WTC11 (cell line): ENCODE measurements at regions not wholly inside any gene's neighbourhood (a gene's known extent, or its start where the extent isn't known, plus 50 kb on each side); places are given as distances from the start of the nearest gene placed in this dataset.

Source experiments
- ATAC-seq: fragments of 200-7000 bp; cut with Tn5 transposase; 2 replicates; pipeline ENCODE4 v1.10.0; 2021; ENCODE audit warnings: mild to moderate bottlenecking, moderate library complexity
- CTCF ChIA-PET: fragments of 300-600 bp; sonication (Branson Sonifier 250); formaldehyde crosslinking; loops from one replicate; lab custom pipeline; 2021; ENCODE audit warnings: antibody characterized with exemption; lab: Charles Lee
- POLR2A ChIA-PET: fragments of 350-600 bp; sonication (Branson Sonifier 250); formaldehyde crosslinking; loops from one replicate; lab custom pipeline; 2021; ENCODE audit warnings: antibody characterized with exemption; lab: Charles Lee
- DNase-seq: peaks from one replicate; pipeline ENCODE4 v3.0.0; 2021; ENCODE audit warnings: low spot score
- H3K27ac Mint-ChIP-seq: 2 replicates; pipeline ENCODE4 v1.8.0; 2021; ENCODE audit warnings: mixed read lengths
- H3K27me3 Mint-ChIP-seq: 2 replicates; pipeline ENCODE4 v1.8.0; 2021; ENCODE audit warnings: low read depth, mild to moderate bottlenecking, moderate library complexity, mixed read lengths
- H3K36me3 Mint-ChIP-seq: 2 replicates; pipeline ENCODE4 v1.8.0; 2021; ENCODE audit warnings: mixed read lengths
- H3K4me1 Mint-ChIP-seq: 2 replicates; pipeline ENCODE4 v1.8.0; 2022; ENCODE audit warnings: mixed read lengths
- H3K4me3 Mint-ChIP-seq: 2 replicates; pipeline ENCODE4 v1.8.0; 2021; ENCODE audit warnings: mild to moderate bottlenecking, moderate library complexity, mixed read lengths
- H3K9me3 Mint-ChIP-seq: 2 replicates; pipeline ENCODE4 v1.8.0; 2021; ENCODE audit warnings: mixed read lengths
- AR ChIP-seq: fragments of 250-450 bp; sonication (Bioruptor Pico); IDR thresholded peaks from 2 replicates; pipeline ENCODE4 v1.9.0; 2021; ENCODE audit warnings: mild to moderate bottlenecking
- FOXK1 ChIP-seq: sonication (generic); formaldehyde crosslinking; IDR thresholded peaks from 2 replicates; pipeline ENCODE4 v1.8.0; 2022; ENCODE audit warnings: mild to moderate bottlenecking, moderate library complexity, missing genetic modification reagents
- FOXP1 ChIP-seq: sonication (generic); formaldehyde crosslinking; IDR thresholded peaks from 2 replicates; pipeline ENCODE4 v1.8.0; 2022; ENCODE audit warnings: missing genetic modification reagents, mild to moderate bottlenecking, moderate library complexity, borderline replicate concordance
- GABPB1 ChIP-seq: sonication (generic); formaldehyde crosslinking; IDR thresholded peaks from 2 replicates; pipeline ENCODE4 v1.8.1; 2023; ENCODE audit warnings: mild to moderate bottlenecking, missing genetic modification reagents
- GRHL2 ChIP-seq: fragments of 250-450 bp; sonication (Bioruptor Pico); IDR thresholded peaks from 2 replicates; pipeline ENCODE4 v1.8.0; 2022; ENCODE audit warnings: mild to moderate bottlenecking, moderate library complexity; ENCODE audit not compliant: insufficient replicate concordance, severe bottlenecking
- IRF1 ChIP-seq: sonication (generic); formaldehyde crosslinking; IDR thresholded peaks from 2 replicates; pipeline ENCODE4 v1.8.0; 2023; ENCODE audit warnings: missing genetic modification reagents
- IRF2 ChIP-seq: sonication (generic); formaldehyde crosslinking; IDR thresholded peaks from 2 replicates; pipeline ENCODE4 v1.8.0; 2022; ENCODE audit warnings: low read depth, missing genetic modification reagents, borderline replicate concordance
- KAT7 ChIP-seq: sonication (generic); formaldehyde crosslinking; IDR thresholded peaks from 2 replicates; pipeline ENCODE4 v1.8.1; 2023; ENCODE audit warnings: missing genetic modification reagents, mild to moderate bottlenecking, borderline replicate concordance
- MAX ChIP-seq: sonication (generic); formaldehyde crosslinking; IDR thresholded peaks from 2 replicates; pipeline ENCODE4 v1.8.0; 2022; ENCODE audit warnings: mild to moderate bottlenecking, missing genetic modification reagents
- NFE2L1 ChIP-seq: sonication (generic); formaldehyde crosslinking; IDR thresholded peaks from 2 replicates; pipeline ENCODE4 v1.8.1; 2023; ENCODE audit warnings: missing genetic modification reagents
- NFYB ChIP-seq: sonication (generic); formaldehyde crosslinking; conservative IDR thresholded peaks from 2 replicates; pipeline ENCODE4 v1.8.0; 2022; ENCODE audit warnings: low read depth, missing genetic modification reagents
- NR2C2 ChIP-seq: sonication (generic); formaldehyde crosslinking; IDR thresholded peaks from 2 replicates; pipeline ENCODE4 v1.8.0; 2022; ENCODE audit warnings: mild to moderate bottlenecking, missing genetic modification reagents
- PRRX2 ChIP-seq: fragments of 250-450 bp; sonication (Bioruptor Pico); IDR thresholded peaks from 2 replicates; pipeline ENCODE4 v1.8.0; 2021; ENCODE audit warnings: mild to moderate bottlenecking
- TCF7 ChIP-seq: sonication (generic); formaldehyde crosslinking; IDR thresholded peaks from 2 replicates; pipeline ENCODE4 v1.8.0; 2022; ENCODE audit warnings: mild to moderate bottlenecking, low read depth, missing genetic modification reagents, moderate library complexity
- TEAD4 ChIP-seq: sonication (generic); formaldehyde crosslinking; IDR thresholded peaks from 2 replicates; pipeline ENCODE4 v1.8.0; 2022; ENCODE audit warnings: mild to moderate bottlenecking, missing genetic modification reagents
- USF1 ChIP-seq: sonication (generic); formaldehyde crosslinking; IDR thresholded peaks from 2 replicates; pipeline ENCODE4 v1.8.0; 2022; ENCODE audit warnings: mild to moderate bottlenecking, missing genetic modification reagents
- ZBTB43 ChIP-seq: sonication (generic); formaldehyde crosslinking; IDR thresholded peaks from 2 replicates; pipeline ENCODE4 v1.8.1; 2023; ENCODE audit warnings: mild to moderate bottlenecking, missing genetic modification reagents
- ZNF263 ChIP-seq: sonication (generic); formaldehyde crosslinking; IDR thresholded peaks from 2 replicates; pipeline ENCODE4 v1.8.1; 2022; ENCODE audit warnings: low read depth, mild to moderate bottlenecking, moderate library complexity, missing genetic modification reagents
- ZNF396 ChIP-seq: fragments of 250-450 bp; sonication (Bioruptor Pico); IDR thresholded peaks from 2 replicates; pipeline ENCODE4 v1.8.0; 2021; ENCODE audit warnings: mild to moderate bottlenecking, moderate library complexity, borderline replicate concordance
- ZNF416 ChIP-seq: fragments of 250-450 bp; sonication (Bioruptor Pico); IDR thresholded peaks from 2 replicates; pipeline ENCODE4 v1.9.0; 2021; ENCODE audit warnings: mild to moderate bottlenecking, inconsistent platforms
- ZNF671 ChIP-seq: fragments of 250-450 bp; sonication (Bioruptor Pico); IDR thresholded peaks from 2 replicates; pipeline ENCODE4 v1.8.0; 2021; ENCODE audit warnings: mild to moderate bottlenecking
- TF ChIP-seq, protein P1 (sequence below): sonication (generic); formaldehyde crosslinking; IDR thresholded peaks from 2 replicates; pipeline ENCODE4 v1.8.1; 2022; ENCODE audit warnings: mild to moderate bottlenecking, moderate library complexity, missing genetic modification reagents
- TF ChIP-seq, protein P2 (sequence below): sonication (generic); formaldehyde crosslinking; conservative IDR thresholded peaks from 2 replicates; pipeline ENCODE4 v1.8.1; 2023; ENCODE audit warnings: mild to moderate bottlenecking, low read depth, missing genetic modification reagents, moderate library complexity

DNA sequence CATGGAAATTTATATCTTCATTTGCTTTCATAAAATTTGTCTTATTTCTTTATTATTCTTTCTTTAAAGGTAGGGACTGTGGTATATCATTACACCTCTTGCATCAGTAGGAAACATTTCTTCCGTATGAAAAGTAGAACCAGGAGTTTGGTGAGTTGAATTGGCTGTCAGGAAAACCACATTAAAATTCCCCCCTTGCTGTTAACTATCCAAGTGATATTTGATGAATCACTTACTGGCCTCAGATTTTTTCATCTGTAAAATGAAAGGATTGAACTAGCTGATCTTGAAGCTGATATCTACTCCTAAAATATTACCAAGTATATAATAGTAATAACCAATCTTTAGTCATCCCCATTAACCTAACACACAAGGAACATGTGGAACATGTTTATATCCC is 460.9 kb downstream of the GJA1 start:
- ATAC-seq (no peak), DNase-seq (no peak)
- no peaks in the 10 kb centered on the region for H3K27me3 Mint-ChIP-seq
- POLR2A ChIA-PET, result no interaction called here
- CTCF ChIA-PET, result no interaction called here
- H3K4me3 Mint-ChIP-seq, result no peak overlapping the region
- no peaks in the 10 kb centered on the region; the same call in 1 of the 2 replicates for H3K36me3 Mint-ChIP-seq
- H3K4me1 Mint-ChIP-seq, result peaks cover 22% of the 10 kb centered on the region
- peaks cover 4% of the 10 kb centered on the region; the same call in 1 of the 2 replicates for H3K9me3 Mint-ChIP-seq
- H3K27ac Mint-ChIP-seq, result no peak overlapping the region
- TF ChIP-seq ZNF671 (CRISPR knock-in tag) (no peak), GRHL2 (CRISPR knock-in tag) (no peak), KAT7 (no peak), TCF7 (CRISPR knock-in tag) (no peak), FOXP1 (no peak), NFE2L1 (no peak), GABPB1 (CRISPR knock-in tag) (no peak), IRF1 (CRISPR knock-in tag) (no peak), NR2C2 (no peak), PRRX2 (no peak), ZBTB43 (CRISPR knock-in tag) (no peak), TEAD4 (CRISPR knock-in tag) (no peak), IRF2 (CRISPR knock-in tag) (no peak), ZNF396 (CRISPR knock-in tag) (no peak), ZNF263 (CRISPR knock-in tag) (no peak)
- TF ChIP-seq, protein P1, sequence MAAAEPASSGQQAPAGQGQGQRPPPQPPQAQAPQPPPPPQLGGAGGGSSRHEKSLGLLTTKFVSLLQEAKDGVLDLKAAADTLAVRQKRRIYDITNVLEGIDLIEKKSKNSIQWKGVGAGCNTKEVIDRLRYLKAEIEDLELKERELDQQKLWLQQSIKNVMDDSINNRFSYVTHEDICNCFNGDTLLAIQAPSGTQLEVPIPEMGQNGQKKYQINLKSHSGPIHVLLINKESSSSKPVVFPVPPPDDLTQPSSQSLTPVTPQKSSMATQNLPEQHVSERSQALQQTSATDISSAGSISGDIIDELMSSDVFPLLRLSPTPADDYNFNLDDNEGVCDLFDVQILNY (CRISPR knock-in tag), result no peak

GRCh38 chr6:121896771-121897170 is 461.3 kb downstream of the GJA1 start:
- ATAC-seq (no peak), DNase-seq (no peak)
- Mint-ChIP-seq H3K36me3 (no peaks in the 10 kb centered on the region; the same call in 1 of the 2 replicates), H3K27me3 (no peaks in the 10 kb centered on the region), H3K4me3 (no peak overlapping the region), H3K27ac (no peak overlapping the region)
- POLR2A ChIA-PET, result no interaction called here
- CTCF ChIA-PET, result no interaction called here
- TF ChIP-seq FOXK1 (CRISPR knock-in tag), result no peak
- no peak for TF ChIP-seq IRF2 (CRISPR knock-in tag)
- no peak for TF ChIP-seq NFYB
- no peak for TF ChIP-seq ZNF416 (CRISPR knock-in tag)
- no peak for TF ChIP-seq ZNF263 (CRISPR knock-in tag)
- TF ChIP-seq, protein P1 (CRISPR knock-in tag), result no peak
- no peak for TF ChIP-seq MAX (CRISPR knock-in tag)
- no peak for TF ChIP-seq AR (CRISPR knock-in tag)
- TF ChIP-seq, protein P2, sequence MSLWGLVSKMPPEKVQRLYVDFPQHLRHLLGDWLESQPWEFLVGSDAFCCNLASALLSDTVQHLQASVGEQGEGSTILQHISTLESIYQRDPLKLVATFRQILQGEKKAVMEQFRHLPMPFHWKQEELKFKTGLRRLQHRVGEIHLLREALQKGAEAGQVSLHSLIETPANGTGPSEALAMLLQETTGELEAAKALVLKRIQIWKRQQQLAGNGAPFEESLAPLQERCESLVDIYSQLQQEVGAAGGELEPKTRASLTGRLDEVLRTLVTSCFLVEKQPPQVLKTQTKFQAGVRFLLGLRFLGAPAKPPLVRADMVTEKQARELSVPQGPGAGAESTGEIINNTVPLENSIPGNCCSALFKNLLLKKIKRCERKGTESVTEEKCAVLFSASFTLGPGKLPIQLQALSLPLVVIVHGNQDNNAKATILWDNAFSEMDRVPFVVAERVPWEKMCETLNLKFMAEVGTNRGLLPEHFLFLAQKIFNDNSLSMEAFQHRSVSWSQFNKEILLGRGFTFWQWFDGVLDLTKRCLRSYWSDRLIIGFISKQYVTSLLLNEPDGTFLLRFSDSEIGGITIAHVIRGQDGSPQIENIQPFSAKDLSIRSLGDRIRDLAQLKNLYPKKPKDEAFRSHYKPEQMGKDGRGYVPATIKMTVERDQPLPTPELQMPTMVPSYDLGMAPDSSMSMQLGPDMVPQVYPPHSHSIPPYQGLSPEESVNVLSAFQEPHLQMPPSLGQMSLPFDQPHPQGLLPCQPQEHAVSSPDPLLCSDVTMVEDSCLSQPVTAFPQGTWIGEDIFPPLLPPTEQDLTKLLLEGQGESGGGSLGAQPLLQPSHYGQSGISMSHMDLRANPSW (CRISPR knock-in tag), result no peak
- TF ChIP-seq USF1, result no peak
- no peak for TF ChIP-seq NFE2L1
- TF ChIP-seq, all 79 proteins: peak for 0
- Mint-ChIP-seq H3K4me1 (peaks cover 22% of the 10 kb centered on the region), H3K9me3 (peaks cover 4% of the 10 kb centered on the region; the same call in 1 of the 2 replicates)
